GM12878 (cell line): ENCODE measurements at regions not wholly inside any gene's neighbourhood (a gene's known extent, or its start where the extent isn't known, plus 50 kb on each side); places are given as distances from the start of the nearest gene placed in this dataset.

Experiments used
- ATAC-seq: fragments of 200-7000 bp; cut with Tn5 transposase; 3 replicates; pipeline ENCODE4 v1.9.1; 2020; ENCODE audit warnings: mild to moderate bottlenecking, moderate library complexity
- BruUV-seq: library from RNA; stranded (reverse); fragments of 400-500 nt; replicated peaks from 2 replicates; lab custom pipeline; 2021; lab: Mats Ljungman, UMichigan
- CTCF ChIA-PET: fragments of 300-600 bp; sonication (Branson Sonifier 250); formaldehyde crosslinking; extraction: SDS; loops from one replicate; lab custom pipeline; 2021; ENCODE audit warnings: inconsistent platforms; lab: Yijun Ruan, JAX
- POLR2A ChIA-PET: fragments of 350-600 bp; formaldehyde crosslinking; extraction: SDS; loops from one replicate; lab custom pipeline; 2021; ENCODE audit warnings: inconsistent platforms; lab: Charles Lee
- RAD21 ChIA-PET: fragments of 300-600 bp; sonication (Branson Sonifier 250); formaldehyde crosslinking; loops from one replicate; lab custom pipeline; 2023; ENCODE audit warnings: antibody characterized with exemption; ENCODE audit not compliant: unreplicated experiment; lab: Charles Lee
- SMC1A ChIA-PET: fragments of 300-600 bp; sonication (Branson Sonifier 250); formaldehyde crosslinking; loops from one replicate; lab custom pipeline; 2023; ENCODE audit not compliant: unreplicated experiment, uncharacterized antibody; lab: Charles Lee
- DNase-seq: peaks from one replicate; pipeline ENCODE4 v3.0.0-alpha.2; 2011; ENCODE audit warnings: low read depth, low spot score
- FAIRE-seq: peaks from 3 replicates; lab custom pipeline; 2011; peaks lifted over from hg19 to GRCh38; lab: Jason Lieb, UNC
- H2AFZ ChIP-seq: 2 replicates; pipeline ENCODE4 v1.6.0; 2011; ENCODE audit warnings: low read depth, low read length, control low read depth; ENCODE audit not compliant: control insufficient read depth
- H3K27ac ChIP-seq: 2 replicates; pipeline ENCODE4 v1.5.1; 2011; ENCODE audit warnings: control low read depth; ENCODE audit not compliant: control insufficient read depth, insufficient read depth
- H3K27me3 ChIP-seq, 2 experiments: replicated peaks in 1 of 2; 2 replicates each; pipeline versions ENCODE4 v1.6.0 to v1.6.1; 2011; ENCODE audit warnings: low read length in 1 of 2; ENCODE audit not compliant: control insufficient read depth in 2 of 2, insufficient read depth in 2 of 2
- H3K36me3 ChIP-seq, 2 experiments: 2 replicates each; pipeline ENCODE4 v1.5.1; 2011; ENCODE audit warnings: low read length in 1 of 2; ENCODE audit not compliant: control insufficient read depth in 2 of 2, insufficient read depth in 2 of 2
- H3K4me1 ChIP-seq: 2 replicates; pipeline ENCODE4 v1.6.1; 2011; ENCODE audit warnings: mild to moderate bottlenecking, low read length, moderate library complexity, mixed read lengths; ENCODE audit not compliant: control insufficient read depth, insufficient read depth
- H3K4me2 ChIP-seq: 2 replicates; pipeline ENCODE4 v1.6.0; 2011; ENCODE audit warnings: control low read depth; ENCODE audit not compliant: control insufficient read depth, insufficient read depth
- H3K4me3 ChIP-seq: fragments of 200-600 bp; sonication (generic); 2 replicates; pipeline ENCODE4 v1.5.1; 2016
- H3K79me2 ChIP-seq: 2 replicates; pipeline ENCODE4 v1.6.0; 2011; ENCODE audit warnings: low read length; ENCODE audit not compliant: control insufficient read depth, insufficient read depth
- H3K9ac ChIP-seq: 2 replicates; pipeline ENCODE4 v1.8.0; 2011; ENCODE audit warnings: low read length, control low read depth, mixed read lengths; ENCODE audit not compliant: control insufficient read depth, insufficient read depth
- H3K9me3 ChIP-seq: replicated peaks from 3 replicates; pipeline ENCODE4 v1.5.1; 2011; ENCODE audit warnings: mild to moderate bottlenecking, low read length; ENCODE audit not compliant: control insufficient read depth, insufficient read depth
- H4K20me1 ChIP-seq: 2 replicates; pipeline ENCODE4 v1.6.0; 2011; ENCODE audit not compliant: control insufficient read depth, insufficient read depth
- FOXM1 ChIP-seq: IDR thresholded peaks from 2 replicates; pipeline ENCODE4 v1.6.1; 2012; ENCODE audit warnings: low read depth, mild to moderate bottlenecking, inconsistent platforms, low read length, moderate library complexity
- KDM1A ChIP-seq: fragments of 200-600 bp; sonication (generic); IDR thresholded peaks from 2 replicates; pipeline ENCODE4 v1.6.1; 2016; ENCODE audit warnings: borderline replicate concordance
- POLR2A ChIP-seq: IDR thresholded peaks from 2 replicates; pipeline ENCODE4 v1.6.1; 2011; ENCODE audit warnings: low read depth, mild to moderate bottlenecking, low read length
- RCOR1 ChIP-seq: conservative IDR thresholded peaks from 2 replicates; pipeline ENCODE4 v1.6.1; 2012; ENCODE audit warnings: low read depth, low read length, improper control_type of control experiment
- SREBF2 ChIP-seq: IDR thresholded peaks from 2 replicates; pipeline ENCODE4 v1.6.1; 2012; ENCODE audit warnings: mild to moderate bottlenecking, low read length
- ZBTB40 ChIP-seq: fragments of 450-650 bp; IDR thresholded peaks from 2 replicates; pipeline ENCODE4 v1.6.1; 2016; ENCODE audit warnings: mild to moderate bottlenecking, moderate library complexity, borderline replicate concordance
- WGBS: methylation state at CpG from one replicate; pipeline ENCODE4 v1.1.6; 2016; ENCODE audit warnings: low lambda C conversion rate; ENCODE audit not compliant: insufficient replicate concordance, insufficient coverage; ENCODE audit errors: missing lambda C conversion rate; 5-methylcytosine and 5-hydroxymethylcytosine counted together
- in situ Hi-C: fragments of 300-500 bp; cut with MboI; formaldehyde crosslinking; loops from 9 replicates; pipeline ENCODE4 v1.14.3; 2018; ENCODE audit warnings: mixed read lengths
- intact Hi-C: fragments of 100-400 bp; cut with micrococcal nuclease; formaldehyde crosslinking; loops from one replicate; pipeline ENCODE4 v1.14.2; 2022; ENCODE audit not compliant: unreplicated experiment
- TF ChIP-seq, protein P1 (sequence below): IDR thresholded peaks from 2 replicates; pipeline ENCODE4 v1.6.1; 2012; ENCODE audit warnings: low read length, inconsistent platforms
- TF ChIP-seq, protein P2 (sequence below), 3 experiments: IDR thresholded peaks in 2 of 3; conservative IDR thresholded peaks in 1 of 3; 2 replicates each; pipeline ENCODE4 v1.5.1; 2011; ENCODE audit warnings: low read depth in 3 of 3, low read length in 3 of 3, mild to moderate bottlenecking in 3 of 3, control low read depth in 2 of 3, moderate library complexity in 2 of 3, inconsistent platforms in 1 of 3, mixed read lengths in 1 of 3; ENCODE audit not compliant: control insufficient read depth in 2 of 3, insufficient read depth in 1 of 3; ENCODE audit errors: extremely low read depth in 1 of 3

- no peaks in the 10 kb centered on the region for H3K27me3 ChIP-seq
- RAD21 ChIA-PET = no interaction called here
- H3K4me1 ChIP-seq = no peaks in the 10 kb centered on the region
- DNase-seq (no peak), FAIRE-seq (no peak), ATAC-seq (no peak)
- no peaks in the 10 kb centered on the region for H3K9me3 ChIP-seq
- H3K27ac ChIP-seq = no peak overlapping the region
- POLR2A ChIA-PET = no interaction called here
- CTCF ChIA-PET = no interaction called here
- no peak overlapping the region for H3K4me3 ChIP-seq
- no peak for TF ChIP-seq KDM1A
- TF ChIP-seq ZBTB40 = no peak
- no peak for TF ChIP-seq POLR2A
- no peak for TF ChIP-seq SREBF2
- TF ChIP-seq, protein P1, sequence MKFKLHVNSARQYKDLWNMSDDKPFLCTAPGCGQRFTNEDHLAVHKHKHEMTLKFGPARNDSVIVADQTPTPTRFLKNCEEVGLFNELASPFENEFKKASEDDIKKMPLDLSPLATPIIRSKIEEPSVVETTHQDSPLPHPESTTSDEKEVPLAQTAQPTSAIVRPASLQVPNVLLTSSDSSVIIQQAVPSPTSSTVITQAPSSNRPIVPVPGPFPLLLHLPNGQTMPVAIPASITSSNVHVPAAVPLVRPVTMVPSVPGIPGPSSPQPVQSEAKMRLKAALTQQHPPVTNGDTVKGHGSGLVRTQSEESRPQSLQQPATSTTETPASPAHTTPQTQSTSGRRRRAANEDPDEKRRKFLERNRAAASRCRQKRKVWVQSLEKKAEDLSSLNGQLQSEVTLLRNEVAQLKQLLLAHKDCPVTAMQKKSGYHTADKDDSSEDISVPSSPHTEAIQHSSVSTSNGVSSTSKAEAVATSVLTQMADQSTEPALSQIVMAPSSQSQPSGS = no peak
- TF ChIP-seq, protein P2, sequence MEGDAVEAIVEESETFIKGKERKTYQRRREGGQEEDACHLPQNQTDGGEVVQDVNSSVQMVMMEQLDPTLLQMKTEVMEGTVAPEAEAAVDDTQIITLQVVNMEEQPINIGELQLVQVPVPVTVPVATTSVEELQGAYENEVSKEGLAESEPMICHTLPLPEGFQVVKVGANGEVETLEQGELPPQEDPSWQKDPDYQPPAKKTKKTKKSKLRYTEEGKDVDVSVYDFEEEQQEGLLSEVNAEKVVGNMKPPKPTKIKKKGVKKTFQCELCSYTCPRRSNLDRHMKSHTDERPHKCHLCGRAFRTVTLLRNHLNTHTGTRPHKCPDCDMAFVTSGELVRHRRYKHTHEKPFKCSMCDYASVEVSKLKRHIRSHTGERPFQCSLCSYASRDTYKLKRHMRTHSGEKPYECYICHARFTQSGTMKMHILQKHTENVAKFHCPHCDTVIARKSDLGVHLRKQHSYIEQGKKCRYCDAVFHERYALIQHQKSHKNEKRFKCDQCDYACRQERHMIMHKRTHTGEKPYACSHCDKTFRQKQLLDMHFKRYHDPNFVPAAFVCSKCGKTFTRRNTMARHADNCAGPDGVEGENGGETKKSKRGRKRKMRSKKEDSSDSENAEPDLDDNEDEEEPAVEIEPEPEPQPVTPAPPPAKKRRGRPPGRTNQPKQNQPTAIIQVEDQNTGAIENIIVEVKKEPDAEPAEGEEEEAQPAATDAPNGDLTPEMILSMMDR (IDR thresholded peaks at IDR 0.05 in 2 of 3, conservative IDR thresholded peaks at IDR 0.05 in 1 of 3; ENCODE audit: control insufficient read depth in 2 of 3, extremely low read depth in 1 of 3, insufficient read depth in 1 of 3, low read depth in 3 of 3, low read length in 3 of 3) = no peak
- TF ChIP-seq RCOR1 = no peak
- TF ChIP-seq FOXM1 = no peak
- SMC1A ChIA-PET = interaction anchor here (0.6 kb wide), 1 partner anchor 115 kb away, joined by 4 read pairs; no protein-coding TSS in a partner anchor
- no peaks in the 10 kb centered on the region for H3K79me2 ChIP-seq
- no peak overlapping the region for H2AFZ ChIP-seq
- H3K36me3 ChIP-seq = no peaks in the 10 kb centered on the region
- no peak overlapping the region for H3K4me2 ChIP-seq
- no peaks in the 10 kb centered on the region for H4K20me1 ChIP-seq
- WGBS = 45% methylated on average over 6 of the region's 6 CpGs
- no peak overlapping the region for H3K9ac ChIP-seq
- intact Hi-C loops (no loop called here), in situ Hi-C loops (no loop called here)
- BruUV-seq = no TSS peak
Measured at GRCh38 chr14:97757491-97757890, 960.3 kb downstream of the VRK1 start.
